Breast epithelium (tissue), 4 donors: ENCODE measurements at regions not wholly inside any gene's neighbourhood (a gene's known extent, or its start where the extent isn't known, plus 50 kb on each side); places are given as distances from the start of the nearest gene placed in this dataset.

ENCODE experiments used
- DNase-seq, 2 donors: peaks; one replicate each; pipeline ENCODE4 v3.0.0-alpha.2; 2019; ENCODE audit warnings: low spot score in 2 of 2
- H3K27ac ChIP-seq, 2 donors: fragments of 200-600 bp; sonication (generic) in 1 of 2; one replicate each; pipeline ENCODE4 v1.5.1; 2016 to 2019; ENCODE audit warnings: mild to moderate bottlenecking in 1 of 2
- H3K27me3 ChIP-seq, 2 donors: fragments of 200-600 bp; sonication (generic) in 1 of 2; one replicate each; pipeline versions ENCODE4 v1.5.1 to v1.6.0; 2017 to 2019; ENCODE audit warnings: control low read depth in 1 of 2, mild to moderate bottlenecking in 1 of 2
- H3K36me3 ChIP-seq: fragments of 200-600 bp; one replicate; pipeline ENCODE4 v1.5.1; 2019
- H3K4me1 ChIP-seq, 2 donors: fragments of 200-600 bp; sonication (generic); one replicate each; pipeline ENCODE4 v1.5.1; 2016 to 2019; ENCODE audit warnings: control low read depth in 1 of 2
- H3K4me3 ChIP-seq, 3 donors: fragments of 200-600 bp; sonication (generic); 1 replicate in 2 of 3; 2 replicates in 1 of 3; pipeline ENCODE4 v1.5.1; 2016 to 2019; ENCODE audit warnings: mild to moderate bottlenecking in 3 of 3, moderate library complexity in 2 of 3
- H3K9me3 ChIP-seq, 2 donors: fragments of 200-600 bp; sonication (generic) in 1 of 2; one replicate each; pipeline ENCODE4 v1.5.1; 2016 to 2019; ENCODE audit warnings: control low read depth in 1 of 2
- CTCF ChIP-seq, 3 donors: fragments of 450-650 bp; IDR thresholded peaks; one replicate each; pipeline ENCODE4 v1.5.1; 2016 to 2017; ENCODE audit warnings: antibody characterized with exemption in 3 of 3, mild to moderate bottlenecking in 3 of 3, moderate library complexity in 3 of 3
- POLR2A ChIP-seq: fragments of 450-650 bp; IDR thresholded peaks from one replicate; pipeline ENCODE4 v1.6.1; 2016; ENCODE audit warnings: antibody characterized with exemption, mild to moderate bottlenecking, moderate library complexity
- POLR2AphosphoS5 ChIP-seq, 3 donors: sonication (generic); formaldehyde crosslinking; IDR thresholded peaks; one replicate each; pipeline ENCODE4 v1.6.1; 2017; ENCODE audit warnings: antibody characterized with exemption in 3 of 3
- intact Hi-C: fragments of 100-400 bp; cut with DNase I; formaldehyde crosslinking; loops from one replicate; pipeline ENCODE4 v1.15.1; 2023; ENCODE audit warnings: low total_unique reads

GRCh38 chr2:7471185-7471584 is 554.0 kb downstream of the RNF144A start:
- intact Hi-C loops: no loop called here
- H3K4me3 ChIP-seq: no peak overlapping the region
- TF ChIP-seq CTCF (IDR thresholded peaks at IDR 0.05) (no peak), POLR2A (no peak), POLR2AphosphoS5 (IDR thresholded peaks at IDR 0.05) (no peak)
- H3K36me3 ChIP-seq: no peaks in the 10 kb centered on the region
- H3K9me3 ChIP-seq: no peaks in the 10 kb centered on the region
- no peak for DNase-seq
- H3K27ac ChIP-seq: no peak overlapping the region
- no peaks in the 10 kb centered on the region for H3K27me3 ChIP-seq
- no peaks in the 10 kb centered on the region for H3K4me1 ChIP-seq

GRCh38 chr2:7472465-7472864 is 555.3 kb downstream of the RNF144A start:
- intact Hi-C loops: no loop called here
- no peaks in the 10 kb centered on the region for H3K36me3 ChIP-seq
- H3K9me3 ChIP-seq: no peaks in the 10 kb centered on the region
- TF ChIP-seq CTCF (IDR thresholded peaks at IDR 0.05): no peak
- no peak for TF ChIP-seq POLR2AphosphoS5 (IDR thresholded peaks at IDR 0.05)
- TF ChIP-seq POLR2A: no peak
- no peaks in the 10 kb centered on the region for H3K4me1 ChIP-seq
- DNase-seq: no peak
- H3K27ac ChIP-seq: no peak overlapping the region
- no peak overlapping the region for H3K4me3 ChIP-seq
- no peaks in the 10 kb centered on the region for H3K27me3 ChIP-seq

- no peak overlapping the region for H3K27ac ChIP-seq
- no peak for TF ChIP-seq POLR2AphosphoS5 (IDR thresholded peaks at IDR 0.05)
- no peak for TF ChIP-seq CTCF (IDR thresholded peaks at IDR 0.05)
- no peak for TF ChIP-seq POLR2A
- H3K36me3 ChIP-seq: no peaks in the 10 kb centered on the region
- intact Hi-C loops: no loop called here
- no peaks in the 10 kb centered on the region for H3K9me3 ChIP-seq
- H3K4me3 ChIP-seq: no peak overlapping the region
- no peaks in the 10 kb centered on the region for H3K27me3 ChIP-seq
- no peak for DNase-seq
- H3K4me1 ChIP-seq: no peaks in the 10 kb centered on the region
These were observed 556.0 kb downstream of the RNF144A start for GRCh38 chr2:7473135-7473771.

- H3K4me1 ChIP-seq: no peaks in the 10 kb centered on the region
- H3K27ac ChIP-seq: no peak overlapping the region
- H3K9me3 ChIP-seq: no peaks in the 10 kb centered on the region
- H3K4me3 ChIP-seq: no peak overlapping the region
- H3K27me3 ChIP-seq: no peaks in the 10 kb centered on the region
- no peak for DNase-seq
- intact Hi-C loops: no loop called here
- H3K36me3 ChIP-seq: no peaks in the 10 kb centered on the region
- TF ChIP-seq POLR2A (no peak), CTCF (IDR thresholded peaks at IDR 0.05) (no peak), POLR2AphosphoS5 (IDR thresholded peaks at IDR 0.05) (no peak)
These were observed 559.2 kb downstream of the RNF144A start for GRCh38 chr2:7476371-7476770.

- TF ChIP-seq POLR2A (no peak), POLR2AphosphoS5 (IDR thresholded peaks at IDR 0.05) (no peak)
- no peak overlapping the region for H3K27ac ChIP-seq
- H3K36me3 ChIP-seq: no peaks in the 10 kb centered on the region
- H3K27me3 ChIP-seq: no peaks in the 10 kb centered on the region
- no peak for DNase-seq
- intact Hi-C loops: no loop called here
- H3K4me1 ChIP-seq: no peaks in the 10 kb centered on the region
- H3K4me3 ChIP-seq: no peak overlapping the region
- no peaks in the 10 kb centered on the region for H3K9me3 ChIP-seq
These were observed 562.4 kb downstream of the RNF144A start for GRCh38 chr2:7479603-7480002.

GRCh38 chr2:7480431-7480830 is 563.2 kb downstream of the RNF144A start:
- intact Hi-C loops: no loop called here
- Histone ChIP-seq H3K36me3 (no peaks in the 10 kb centered on the region), H3K9me3 (no peaks in the 10 kb centered on the region), H3K27me3 (no peaks in the 10 kb centered on the region), H3K27ac (no peak overlapping the region), H3K4me1 (no peaks in the 10 kb centered on the region), H3K4me3 (no peak overlapping the region)
- DNase-seq: no peak
- TF ChIP-seq CTCF (IDR thresholded peaks at IDR 0.05): no peak
- no peak for TF ChIP-seq POLR2A
- no peak for TF ChIP-seq POLR2AphosphoS5 (IDR thresholded peaks at IDR 0.05)
